B cell (primary cell): ENCODE measurements at regions not wholly inside any gene's neighbourhood (a gene's known extent, or its start where the extent isn't known, plus 50 kb on each side); places are given as distances from the start of the nearest gene placed in this dataset.

Experiments used
- ATAC-seq: fragments of 200-7000 bp; cut with Tn5 transposase; one replicate; pipeline ENCODE4 v1.10.0; 2021; ENCODE audit warnings: low read depth, mild to moderate bottlenecking, moderate number of reproducible peaks, moderate library complexity
- CTCF ChIA-PET: fragments of 350-600 bp; sonication (Branson Sonifier 250); formaldehyde crosslinking; loops from one replicate; lab custom pipeline; 2021; ENCODE audit warnings: antibody characterized with exemption, inconsistent platforms; lab: Charles Lee
- POLR2A ChIA-PET: fragments of 350-600 bp; sonication (Branson Sonifier 250); formaldehyde crosslinking; loops from one replicate; lab custom pipeline; 2021; ENCODE audit warnings: antibody characterized with exemption; lab: Charles Lee
- DNase-seq: peaks from one replicate; pipeline ENCODE4 v3.0.0; 2013
- H2AFZ ChIP-seq: 2 replicates; pipeline ENCODE4 v1.6.1; 2012; ENCODE audit warnings: mild to moderate bottlenecking, low read depth, low read length; ENCODE audit not compliant: insufficient read depth, poor library complexity, severe bottlenecking
- H3K27ac ChIP-seq, 2 donors: 1 replicate in 1 of 2; 2 replicates in 1 of 2; pipeline ENCODE4 v1.5.1; 2012 to 2013; ENCODE audit warnings: low read length in 2 of 2, mild to moderate bottlenecking in 2 of 2, moderate library complexity in 1 of 2
- H3K27me3 ChIP-seq, 4 experiments: fragments of 200-600 bp in 1 of 4; sonication (generic) in 1 of 4; replicated peaks in 1 of 4; 1 replicate in 2 of 4; 2 replicates in 2 of 4; pipeline versions ENCODE4 v1.6.1 to v1.7.0; 2013 to 2016; ENCODE audit warnings: low read length in 3 of 4, mild to moderate bottlenecking in 2 of 4, mixed read lengths in 1 of 4, moderate library complexity in 1 of 4; ENCODE audit not compliant: insufficient read depth in 4 of 4, control insufficient read depth in 3 of 4; ENCODE audit errors: control extremely low read depth in 1 of 4
- H3K36me3 ChIP-seq, 2 experiments: replicated peaks in 1 of 2; 1 replicate in 1 of 2; 2 replicates in 1 of 2; pipeline versions ENCODE4 v1.6.1 to v1.7.1; 2013; ENCODE audit warnings: low read length in 1 of 2; ENCODE audit not compliant: insufficient read depth in 2 of 2, control insufficient read depth in 1 of 2; ENCODE audit errors: control extremely low read depth in 1 of 2, extremely low read depth in 1 of 2
- H3K4me1 ChIP-seq, 2 donors: fragments of 200-600 bp in 1 of 2; sonication (generic) in 1 of 2; 1 replicate in 1 of 2; 2 replicates in 1 of 2; pipeline versions ENCODE4 v1.5.1 to v1.6.1; 2013 to 2017; ENCODE audit warnings: low read length in 2 of 2; ENCODE audit not compliant: control insufficient read depth in 2 of 2, insufficient read depth in 2 of 2
- H3K4me2 ChIP-seq: replicated peaks from 2 replicates; pipeline ENCODE3; 2012; ENCODE audit warnings: mild to moderate bottlenecking, low read depth, low read length; ENCODE audit not compliant: poor library complexity, severe bottlenecking
- H3K4me3 ChIP-seq, 5 experiments: fragments of 200-600 bp in 1 of 5; sonication (generic) in 1 of 5; 1 replicate in 3 of 5; 2 replicates in 2 of 5; pipeline versions ENCODE4 v1.5.1 to v1.7.0; 2011 to 2016; ENCODE audit warnings: low read length in 4 of 5, mild to moderate bottlenecking in 4 of 5, low read depth in 2 of 5, control low read depth in 1 of 5, moderate library complexity in 1 of 5; ENCODE audit not compliant: insufficient read depth in 1 of 5; ENCODE audit errors: control extremely low read depth in 1 of 5, extremely low read depth in 1 of 5
- H3K79me2 ChIP-seq: fragments of 200-600 bp; sonication (generic); one replicate; pipeline ENCODE4 v1.6.0; 2016; ENCODE audit warnings: low read length; ENCODE audit not compliant: control insufficient read depth, insufficient read depth
- H3K9ac ChIP-seq: fragments of 200-600 bp; sonication (generic); 2 replicates; pipeline ENCODE4 v1.6.1; 2017; ENCODE audit warnings: mild to moderate bottlenecking, low read length, moderate library complexity
- H3K9me3 ChIP-seq, 3 donors: one replicate each; pipeline versions ENCODE4 v1.6.1 to v1.7.1; 2013; ENCODE audit warnings: low read length in 2 of 3; ENCODE audit not compliant: control insufficient read depth in 2 of 3, insufficient read depth in 1 of 3; ENCODE audit errors: control extremely low read depth in 1 of 3
- H4K20me1 ChIP-seq: 2 replicates; pipeline ENCODE4 v1.6.0; 2012; ENCODE audit warnings: mild to moderate bottlenecking, low read length; ENCODE audit not compliant: insufficient read depth, control insufficient read depth, poor library complexity, severe bottlenecking
- H3K27ac Mint-ChIP-seq: one replicate; pipeline ENCODE4 v1.8.0; 2021; ENCODE audit warnings: mixed read lengths
- H3K27me3 Mint-ChIP-seq: one replicate; pipeline ENCODE4 v1.8.0; 2021; ENCODE audit warnings: mixed read lengths
- H3K4me1 Mint-ChIP-seq: one replicate; pipeline ENCODE4 v1.8.0; 2021; ENCODE audit warnings: mixed read lengths
- H3K4me3 Mint-ChIP-seq: one replicate; pipeline ENCODE4 v1.8.0; 2021; ENCODE audit warnings: mixed read lengths
- H3K9me3 Mint-ChIP-seq: one replicate; pipeline ENCODE4 v1.8.0; 2022; ENCODE audit warnings: mixed read lengths; ENCODE audit not compliant: insufficient read depth
- EZH2 ChIP-seq: IDR thresholded peaks from 2 replicates; pipeline ENCODE4 v1.6.1; 2012; ENCODE audit warnings: borderline replicate concordance, low read depth, mild to moderate bottlenecking, moderate library complexity, low read length; ENCODE audit not compliant: insufficient read depth, poor library complexity, severe bottlenecking
- WGBS: methylation state at CpG from one replicate; pipeline ENCODE4 v1.1.5; 2013; ENCODE audit warnings: missing lambda C conversion rate; ENCODE audit not compliant: insufficient coverage; 5-methylcytosine and 5-hydroxymethylcytosine counted together
- intact Hi-C: fragments of 100-400 bp; cut with micrococcal nuclease; formaldehyde crosslinking; loops from one replicate; pipeline ENCODE4 v1.10.0; 2022
- TF ChIP-seq, protein P1 (sequence below): fragments of 200-600 bp; IDR thresholded peaks from one replicate; pipeline ENCODE4 v1.8.0; 2022; ENCODE audit warnings: antibody characterized with exemption, mild to moderate bottlenecking

DNA sequence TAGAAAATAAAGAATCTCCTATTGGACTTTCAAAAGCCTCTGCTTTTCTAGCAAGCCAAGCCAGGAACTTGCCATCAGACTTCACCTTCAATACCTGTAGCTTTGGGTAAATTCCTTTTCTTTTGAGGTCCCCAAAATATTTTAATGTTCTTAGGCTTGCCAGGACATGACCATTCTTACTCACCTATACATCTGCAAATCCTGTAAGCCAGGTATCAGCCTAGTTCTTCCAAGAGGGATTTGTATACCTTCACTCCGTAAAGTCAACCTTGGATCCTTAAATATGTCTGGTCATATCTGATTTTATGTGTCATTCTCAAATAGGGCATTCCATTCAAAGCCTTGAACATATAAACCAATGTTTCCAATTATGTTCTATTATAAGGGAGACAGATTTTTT lies 210.6 kb upstream of the CELF2 start:
- H3K4me3 Mint-ChIP-seq, result no peak overlapping the region
- intact Hi-C loops, result no loop called here
- no peaks in the 10 kb centered on the region for H3K9me3 ChIP-seq
- peaks cover 3% of the 10 kb centered on the region for H3K9me3 Mint-ChIP-seq
- no CpG with 5 or more reads among the region's 1 CpG for WGBS
- H3K4me3 ChIP-seq, result no peak overlapping the region
- no peak overlapping the region for H3K9ac ChIP-seq
- TF ChIP-seq, protein P1, sequence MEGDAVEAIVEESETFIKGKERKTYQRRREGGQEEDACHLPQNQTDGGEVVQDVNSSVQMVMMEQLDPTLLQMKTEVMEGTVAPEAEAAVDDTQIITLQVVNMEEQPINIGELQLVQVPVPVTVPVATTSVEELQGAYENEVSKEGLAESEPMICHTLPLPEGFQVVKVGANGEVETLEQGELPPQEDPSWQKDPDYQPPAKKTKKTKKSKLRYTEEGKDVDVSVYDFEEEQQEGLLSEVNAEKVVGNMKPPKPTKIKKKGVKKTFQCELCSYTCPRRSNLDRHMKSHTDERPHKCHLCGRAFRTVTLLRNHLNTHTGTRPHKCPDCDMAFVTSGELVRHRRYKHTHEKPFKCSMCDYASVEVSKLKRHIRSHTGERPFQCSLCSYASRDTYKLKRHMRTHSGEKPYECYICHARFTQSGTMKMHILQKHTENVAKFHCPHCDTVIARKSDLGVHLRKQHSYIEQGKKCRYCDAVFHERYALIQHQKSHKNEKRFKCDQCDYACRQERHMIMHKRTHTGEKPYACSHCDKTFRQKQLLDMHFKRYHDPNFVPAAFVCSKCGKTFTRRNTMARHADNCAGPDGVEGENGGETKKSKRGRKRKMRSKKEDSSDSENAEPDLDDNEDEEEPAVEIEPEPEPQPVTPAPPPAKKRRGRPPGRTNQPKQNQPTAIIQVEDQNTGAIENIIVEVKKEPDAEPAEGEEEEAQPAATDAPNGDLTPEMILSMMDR, result no peak
- TF ChIP-seq EZH2, result no peak
- no peaks in the 10 kb centered on the region for H3K27me3 ChIP-seq
- H3K36me3 ChIP-seq, result no peaks in the 10 kb centered on the region
- no peak overlapping the region for H3K27ac ChIP-seq
- no peak overlapping the region for H2AFZ ChIP-seq
- H4K20me1 ChIP-seq, result no peaks in the 10 kb centered on the region
- no peak overlapping the region for H3K27ac Mint-ChIP-seq
- H3K4me1 Mint-ChIP-seq, result no peaks in the 10 kb centered on the region
- CTCF ChIA-PET, result no interaction called here
- no peaks in the 10 kb centered on the region for H3K4me1 ChIP-seq
- ATAC-seq, result no peak
- POLR2A ChIA-PET, result no interaction called here
- peaks cover 16% of the 10 kb centered on the region for H3K27me3 Mint-ChIP-seq
- no peaks in the 10 kb centered on the region for H3K79me2 ChIP-seq
- DNase-seq, result no peak
- H3K4me2 ChIP-seq, result no peak overlapping the region

DNA sequence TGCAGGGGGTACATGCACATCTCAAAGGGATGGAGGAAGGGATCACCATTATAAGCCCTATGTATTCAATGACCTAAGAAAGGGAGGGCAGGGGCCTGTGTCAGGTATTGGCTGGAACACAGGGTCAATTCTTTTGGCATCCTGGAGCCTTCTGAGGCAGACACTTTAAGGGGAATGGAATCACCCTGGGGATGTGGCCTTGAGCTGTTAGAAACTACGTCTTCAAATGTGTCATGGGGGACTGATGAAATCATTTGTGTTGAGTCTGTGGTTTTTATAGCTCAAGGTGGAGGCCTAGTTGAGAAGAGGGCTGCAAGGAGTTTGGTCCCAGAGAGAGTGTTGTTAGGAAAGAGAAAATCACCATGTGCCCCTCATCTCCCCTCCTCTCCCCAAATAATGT lies 206.1 kb upstream of the CELF2 start:
- H3K4me1 Mint-ChIP-seq, result no peaks in the 10 kb centered on the region
- H3K27ac Mint-ChIP-seq, result no peak overlapping the region
- WGBS, result 100% methylated on average over 1 of the region's 1 CpG
- intact Hi-C loops, result no loop called here
- H3K79me2 ChIP-seq, result no peaks in the 10 kb centered on the region
- TF ChIP-seq EZH2, result no peak
- TF ChIP-seq, protein P1, result no peak
- no peaks in the 10 kb centered on the region for H3K27me3 ChIP-seq
- H3K4me1 ChIP-seq, result no peaks in the 10 kb centered on the region
- peaks cover 3% of the 10 kb centered on the region for H3K9me3 Mint-ChIP-seq
- H4K20me1 ChIP-seq, result no peaks in the 10 kb centered on the region
- no peaks in the 10 kb centered on the region for H3K36me3 ChIP-seq
- H3K27ac ChIP-seq, result no peak overlapping the region
- no peak overlapping the region for H3K4me3 ChIP-seq
- no peak overlapping the region for H3K4me3 Mint-ChIP-seq
- H2AFZ ChIP-seq, result no peak overlapping the region
- peaks cover 24% of the 10 kb centered on the region for H3K27me3 Mint-ChIP-seq
- CTCF ChIA-PET, result no interaction called here
- POLR2A ChIA-PET, result no interaction called here
- peaks cover 0 to 1% (median 0%) of the 10 kb centered on the region in 3 donors for H3K9me3 ChIP-seq
- no peak for ATAC-seq
- H3K4me2 ChIP-seq, result no peak overlapping the region
- no peak overlapping the region for H3K9ac ChIP-seq
- DNase-seq, result no peak
